ENCODE measurements at regions not wholly inside any gene's neighbourhood (a gene's known extent, or its start where the extent isn't known, plus 50 kb on each side); places are given as distances from the start of the nearest gene placed in this dataset.

GRCh38 chr21:32172106-32172505 is 106.7 kb downstream of the MIS18A start (continued):
- TF ChIP-seq REST (IDR thresholded peaks at IDR 0.05; ENCODE audit: unreplicated experiment) (no peak), JUNB (IDR thresholded peaks at IDR 0.05; ENCODE audit: unreplicated experiment) (no peak), NANOG (IDR thresholded peaks at IDR 0.05; ENCODE audit: borderline replicate concordance) (no peak), EZH2phosphoT487 (IDR thresholded peaks at IDR 0.05; ENCODE audit: unreplicated experiment) (no peak), POLR2AphosphoS5 (IDR thresholded peaks at IDR 0.05; ENCODE audit: low read depth) (no peak), ZNF114 (CRISPR knock-in tag; IDR thresholded peaks at IDR 0.05) (no peak), STAT1 (IDR thresholded peaks at IDR 0.05; ENCODE audit: unreplicated experiment) (no peak), EZH2 (IDR thresholded peaks at IDR 0.05; ENCODE audit: low read depth, unreplicated experiment) (no peak), ZNF331 (CRISPR knock-in tag; IDR thresholded peaks at IDR 0.05; ENCODE audit: low read depth) (no peak)

DNA sequence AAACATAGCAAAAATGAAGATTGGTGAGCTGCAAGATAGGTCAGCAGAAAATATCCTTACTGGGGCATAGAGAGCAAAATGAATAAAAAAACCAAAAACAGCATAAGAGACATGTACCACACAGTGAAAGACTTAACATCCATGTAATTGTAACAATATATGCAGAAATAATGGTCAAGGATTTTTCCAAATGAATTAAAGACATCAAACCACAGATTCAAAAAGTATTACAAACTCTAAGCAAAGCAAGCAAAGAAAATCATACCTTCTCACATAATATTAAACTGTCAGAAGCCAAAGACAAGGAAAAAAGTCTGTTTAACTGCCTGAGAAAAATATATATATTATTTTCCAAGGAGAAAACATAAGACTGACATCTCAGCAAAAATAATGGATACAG is 111.3 kb downstream of the MIS18A start:
- no peaks in the 10 kb centered on the region for H3K9me2 ChIP-seq (ENCODE audit: insufficient read depth)
- H3K36me3 ChIP-seq (ENCODE audit: insufficient read depth) = no peaks in the 10 kb centered on the region
- TF ChIP-seq EZH2 (IDR thresholded peaks at IDR 0.05; ENCODE audit: low read depth, unreplicated experiment) (no peak), JUNB (IDR thresholded peaks at IDR 0.05; ENCODE audit: unreplicated experiment) (no peak), REST (IDR thresholded peaks at IDR 0.05; ENCODE audit: unreplicated experiment) (no peak), STAT1 (IDR thresholded peaks at IDR 0.05; ENCODE audit: unreplicated experiment) (no peak), ZNF331 (CRISPR knock-in tag; IDR thresholded peaks at IDR 0.05; ENCODE audit: low read depth) (no peak), NANOG (IDR thresholded peaks at IDR 0.05; ENCODE audit: borderline replicate concordance) (no peak), POLR2AphosphoS5 (IDR thresholded peaks at IDR 0.05; ENCODE audit: low read depth) (no peak)
- TF ChIP-seq, protein P1, sequence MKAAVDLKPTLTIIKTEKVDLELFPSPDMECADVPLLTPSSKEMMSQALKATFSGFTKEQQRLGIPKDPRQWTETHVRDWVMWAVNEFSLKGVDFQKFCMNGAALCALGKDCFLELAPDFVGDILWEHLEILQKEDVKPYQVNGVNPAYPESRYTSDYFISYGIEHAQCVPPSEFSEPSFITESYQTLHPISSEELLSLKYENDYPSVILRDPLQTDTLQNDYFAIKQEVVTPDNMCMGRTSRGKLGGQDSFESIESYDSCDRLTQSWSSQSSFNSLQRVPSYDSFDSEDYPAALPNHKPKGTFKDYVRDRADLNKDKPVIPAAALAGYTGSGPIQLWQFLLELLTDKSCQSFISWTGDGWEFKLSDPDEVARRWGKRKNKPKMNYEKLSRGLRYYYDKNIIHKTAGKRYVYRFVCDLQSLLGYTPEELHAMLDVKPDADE (IDR thresholded peaks at IDR 0.05) = no peak
- no peaks in the 10 kb centered on the region for H3K27me3 ChIP-seq (ENCODE audit: insufficient read depth)
- Mint-ChIP-seq H3K4me1 (no peaks in the 10 kb centered on the region), H3K9me3 (no peaks in the 10 kb centered on the region), H3K27ac (no peak overlapping the region), H3K36me3 (ENCODE audit: low read depth) (no peaks in the 10 kb centered on the region), H3K4me3 (no peak overlapping the region), H3K27me3 (ENCODE audit: insufficient read depth, low read depth, poor library complexity) (no peaks in the 10 kb centered on the region)
- no peaks in the 10 kb centered on the region for H3F3A ChIP-seq (replicated peaks; ENCODE audit: low read depth)
- H3K27ac ChIP-seq (ENCODE audit: low read depth) = no peak overlapping the region
- H2AFZ ChIP-seq = no peak overlapping the region
- DNase-seq (ENCODE audit: low spot score) (no peak), ATAC-seq (no peak)
- no peak overlapping the region for H3K4me3 ChIP-seq
- no peaks in the 10 kb centered on the region for H3K4me1 ChIP-seq (ENCODE audit: insufficient read depth)
- H4K20me1 ChIP-seq (replicated peaks; ENCODE audit: insufficient read depth) = no peaks in the 10 kb centered on the region
- H3K4me2 ChIP-seq = no peak overlapping the region
- no peaks in the 10 kb centered on the region for H3K79me2 ChIP-seq (replicated peaks; ENCODE audit: insufficient read depth)
